ENCODE measurements at regions not wholly inside any gene's neighbourhood (a gene's known extent, or its start where the extent isn't known, plus 50 kb on each side); places are given as distances from the start of the nearest gene placed in this dataset.

DNA sequence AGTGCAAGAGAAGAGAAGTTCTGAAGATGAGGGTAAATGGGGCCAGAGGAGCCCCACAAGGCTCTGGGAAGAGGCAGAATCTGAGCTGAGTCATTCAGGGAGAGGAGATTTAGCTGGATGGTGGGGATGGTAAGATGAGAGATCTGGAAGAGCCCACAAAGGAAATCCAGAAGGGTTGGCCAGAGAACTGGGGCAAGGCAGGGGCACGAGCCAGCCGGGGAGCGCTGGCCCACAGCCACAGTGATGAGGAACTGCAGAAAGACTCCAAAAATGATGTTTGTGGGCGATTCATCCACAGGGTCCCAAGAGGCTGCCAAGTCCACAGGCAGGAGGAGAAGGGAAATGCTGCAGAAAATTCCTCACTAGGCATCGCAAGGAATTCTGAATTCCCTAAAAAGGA lies 75.9 kb upstream of the ATP2B2 start:
- TF ChIP-seq, protein P1, sequence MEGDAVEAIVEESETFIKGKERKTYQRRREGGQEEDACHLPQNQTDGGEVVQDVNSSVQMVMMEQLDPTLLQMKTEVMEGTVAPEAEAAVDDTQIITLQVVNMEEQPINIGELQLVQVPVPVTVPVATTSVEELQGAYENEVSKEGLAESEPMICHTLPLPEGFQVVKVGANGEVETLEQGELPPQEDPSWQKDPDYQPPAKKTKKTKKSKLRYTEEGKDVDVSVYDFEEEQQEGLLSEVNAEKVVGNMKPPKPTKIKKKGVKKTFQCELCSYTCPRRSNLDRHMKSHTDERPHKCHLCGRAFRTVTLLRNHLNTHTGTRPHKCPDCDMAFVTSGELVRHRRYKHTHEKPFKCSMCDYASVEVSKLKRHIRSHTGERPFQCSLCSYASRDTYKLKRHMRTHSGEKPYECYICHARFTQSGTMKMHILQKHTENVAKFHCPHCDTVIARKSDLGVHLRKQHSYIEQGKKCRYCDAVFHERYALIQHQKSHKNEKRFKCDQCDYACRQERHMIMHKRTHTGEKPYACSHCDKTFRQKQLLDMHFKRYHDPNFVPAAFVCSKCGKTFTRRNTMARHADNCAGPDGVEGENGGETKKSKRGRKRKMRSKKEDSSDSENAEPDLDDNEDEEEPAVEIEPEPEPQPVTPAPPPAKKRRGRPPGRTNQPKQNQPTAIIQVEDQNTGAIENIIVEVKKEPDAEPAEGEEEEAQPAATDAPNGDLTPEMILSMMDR (IDR thresholded peaks at IDR 0.05), result no peak
- no peak for TF ChIP-seq POLR2A (IDR thresholded peaks at IDR 0.05)

Measured in testis (tissue), 2 donors.